Fibroblast of lung (primary cell): ENCODE measurements at regions not wholly inside any gene's neighbourhood (a gene's known extent, or its start where the extent isn't known, plus 50 kb on each side); places are given as distances from the start of the nearest gene placed in this dataset.

Experiments
- DNase-seq, 2 donors: peaks; one replicate each; pipeline versions ENCODE4 v3.0.0 to v3.0.0-alpha.2; 2010; ENCODE audit warnings: low read depth in 2 of 2
- H2AFZ ChIP-seq: 2 replicates; pipeline ENCODE4 v1.5.1; 2012; ENCODE audit warnings: low read length, control low read depth, inconsistent platforms
- H3K27ac ChIP-seq: 2 replicates; pipeline ENCODE4 v1.5.1; 2011; ENCODE audit warnings: low read length, control low read depth; ENCODE audit not compliant: insufficient read depth
- H3K27me3 ChIP-seq: 2 replicates; pipeline ENCODE4 v1.5.1; 2011; ENCODE audit warnings: mild to moderate bottlenecking, low read length; ENCODE audit not compliant: control insufficient read depth, insufficient read depth
- H3K36me3 ChIP-seq: 2 replicates; pipeline ENCODE4 v1.5.1; 2011; ENCODE audit warnings: low read length; ENCODE audit not compliant: control insufficient read depth, insufficient read depth
- H3K4me1 ChIP-seq: 2 replicates; pipeline ENCODE4 v1.5.1; 2011; ENCODE audit warnings: low read length; ENCODE audit not compliant: control insufficient read depth, insufficient read depth; ENCODE audit errors: extremely low read depth
- H3K4me2 ChIP-seq: 2 replicates; pipeline ENCODE4 v1.5.1; 2011; ENCODE audit warnings: low read length, control low read depth; ENCODE audit not compliant: insufficient read depth; ENCODE audit errors: extremely low read depth
- H3K4me3 ChIP-seq, 4 experiments: fragments of 200-600 bp in 1 of 4; sonication (generic) in 1 of 4; replicated peaks in 1 of 4; 2 replicates each; pipeline ENCODE4 v1.5.1; 2011 to 2016; ENCODE audit warnings: low read length in 4 of 4, low read depth in 3 of 4, mild to moderate bottlenecking in 3 of 4, control low read depth in 2 of 4, inconsistent platforms in 1 of 4, mixed read lengths in 1 of 4; ENCODE audit not compliant: insufficient read depth in 1 of 4; ENCODE audit errors: control extremely low read depth in 1 of 4
- H3K79me2 ChIP-seq: 2 replicates; pipeline ENCODE4 v1.5.1; 2012; ENCODE audit warnings: mild to moderate bottlenecking, low read length, inconsistent platforms; ENCODE audit not compliant: control insufficient read depth, insufficient read depth
- H3K9ac ChIP-seq: 2 replicates; pipeline ENCODE4 v1.5.1; 2011; ENCODE audit warnings: mild to moderate bottlenecking, low read length, control low read depth; ENCODE audit not compliant: insufficient read depth
- H3K9me3 ChIP-seq: 2 replicates; pipeline ENCODE4 v1.5.1; 2012; ENCODE audit warnings: low read depth, low read length; ENCODE audit not compliant: control insufficient read depth, insufficient read depth
- H4K20me1 ChIP-seq: 2 replicates; pipeline ENCODE4 v1.5.1; 2011; ENCODE audit warnings: low read length; ENCODE audit not compliant: control insufficient read depth, insufficient read depth; ENCODE audit errors: extremely low read depth
- EZH2 ChIP-seq: IDR thresholded peaks from 2 replicates; pipeline ENCODE4 v1.5.1; 2012; ENCODE audit warnings: low read length, control low read depth, mild to moderate bottlenecking; ENCODE audit errors: missing control alignments
- TF ChIP-seq, protein P1 (sequence below), 2 donors: IDR thresholded peaks in 1 of 2; conservative IDR thresholded peaks in 1 of 2; 1 replicate in 1 of 2; 2 replicates in 1 of 2; pipeline ENCODE4 v1.5.1; 2011 to 2012; ENCODE audit warnings: low read length in 2 of 2, control low read depth in 1 of 2, inconsistent platforms in 1 of 2, low read depth in 1 of 2, mild to moderate bottlenecking in 1 of 2

- Histone ChIP-seq H3K27ac (no peak overlapping the region), H3K27me3 (peaks cover 7% of the 10 kb centered on the region), H3K9me3 (no peaks in the 10 kb centered on the region), H4K20me1 (no peaks in the 10 kb centered on the region), H3K36me3 (no peaks in the 10 kb centered on the region), H3K4me2 (no peak overlapping the region), H3K79me2 (no peaks in the 10 kb centered on the region), H2AFZ (no peak overlapping the region), H3K4me3 (no peak overlapping the region), H3K9ac (no peak overlapping the region), H3K4me1 (no peaks in the 10 kb centered on the region)
- no peak for DNase-seq
- TF ChIP-seq, protein P1, sequence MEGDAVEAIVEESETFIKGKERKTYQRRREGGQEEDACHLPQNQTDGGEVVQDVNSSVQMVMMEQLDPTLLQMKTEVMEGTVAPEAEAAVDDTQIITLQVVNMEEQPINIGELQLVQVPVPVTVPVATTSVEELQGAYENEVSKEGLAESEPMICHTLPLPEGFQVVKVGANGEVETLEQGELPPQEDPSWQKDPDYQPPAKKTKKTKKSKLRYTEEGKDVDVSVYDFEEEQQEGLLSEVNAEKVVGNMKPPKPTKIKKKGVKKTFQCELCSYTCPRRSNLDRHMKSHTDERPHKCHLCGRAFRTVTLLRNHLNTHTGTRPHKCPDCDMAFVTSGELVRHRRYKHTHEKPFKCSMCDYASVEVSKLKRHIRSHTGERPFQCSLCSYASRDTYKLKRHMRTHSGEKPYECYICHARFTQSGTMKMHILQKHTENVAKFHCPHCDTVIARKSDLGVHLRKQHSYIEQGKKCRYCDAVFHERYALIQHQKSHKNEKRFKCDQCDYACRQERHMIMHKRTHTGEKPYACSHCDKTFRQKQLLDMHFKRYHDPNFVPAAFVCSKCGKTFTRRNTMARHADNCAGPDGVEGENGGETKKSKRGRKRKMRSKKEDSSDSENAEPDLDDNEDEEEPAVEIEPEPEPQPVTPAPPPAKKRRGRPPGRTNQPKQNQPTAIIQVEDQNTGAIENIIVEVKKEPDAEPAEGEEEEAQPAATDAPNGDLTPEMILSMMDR (conservative IDR thresholded peaks at IDR 0.05 in 1 of 2, IDR thresholded peaks at IDR 0.05 in 1 of 2; ENCODE audit: low read depth in 1 of 2, low read length in 2 of 2): no peak
- no peak for TF ChIP-seq EZH2
Observed at GRCh38 chr18:22789052-22789451, 144.1 kb upstream of the RBBP8 start.

DNA sequence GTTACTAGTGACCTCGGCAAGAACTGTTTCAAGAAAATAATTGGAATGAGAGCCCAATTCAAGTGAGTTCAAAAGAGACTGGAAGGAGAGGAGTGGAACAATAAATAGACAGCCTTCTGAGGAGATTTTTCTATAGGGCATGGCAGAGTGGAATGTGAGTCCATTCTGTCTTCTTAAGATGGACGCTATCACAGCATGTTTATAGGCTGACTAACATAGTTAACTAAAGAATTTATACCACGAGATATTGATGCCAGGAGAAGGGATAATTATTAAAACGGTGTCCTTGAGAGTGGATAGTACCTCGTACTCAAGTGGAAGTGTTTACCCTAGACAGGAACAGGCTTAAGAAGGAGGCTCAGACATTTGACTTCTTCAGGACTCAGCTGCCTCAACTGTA lies 143.5 kb upstream of the RBBP8 start:
- Histone ChIP-seq H3K27ac (no peak overlapping the region), H4K20me1 (no peaks in the 10 kb centered on the region), H3K4me3 (no peak overlapping the region), H3K9ac (no peak overlapping the region), H3K79me2 (no peaks in the 10 kb centered on the region), H2AFZ (no peak overlapping the region), H3K27me3 (peaks cover 7% of the 10 kb centered on the region), H3K4me2 (no peak overlapping the region), H3K4me1 (no peaks in the 10 kb centered on the region), H3K36me3 (no peaks in the 10 kb centered on the region), H3K9me3 (no peaks in the 10 kb centered on the region)
- TF ChIP-seq EZH2: no peak
- TF ChIP-seq, protein P1 (conservative IDR thresholded peaks at IDR 0.05 in 1 of 2, IDR thresholded peaks at IDR 0.05 in 1 of 2; ENCODE audit: low read depth in 1 of 2, low read length in 2 of 2): no peak
- DNase-seq: peak in 1 of 2 donors; percentile 55

DNA sequence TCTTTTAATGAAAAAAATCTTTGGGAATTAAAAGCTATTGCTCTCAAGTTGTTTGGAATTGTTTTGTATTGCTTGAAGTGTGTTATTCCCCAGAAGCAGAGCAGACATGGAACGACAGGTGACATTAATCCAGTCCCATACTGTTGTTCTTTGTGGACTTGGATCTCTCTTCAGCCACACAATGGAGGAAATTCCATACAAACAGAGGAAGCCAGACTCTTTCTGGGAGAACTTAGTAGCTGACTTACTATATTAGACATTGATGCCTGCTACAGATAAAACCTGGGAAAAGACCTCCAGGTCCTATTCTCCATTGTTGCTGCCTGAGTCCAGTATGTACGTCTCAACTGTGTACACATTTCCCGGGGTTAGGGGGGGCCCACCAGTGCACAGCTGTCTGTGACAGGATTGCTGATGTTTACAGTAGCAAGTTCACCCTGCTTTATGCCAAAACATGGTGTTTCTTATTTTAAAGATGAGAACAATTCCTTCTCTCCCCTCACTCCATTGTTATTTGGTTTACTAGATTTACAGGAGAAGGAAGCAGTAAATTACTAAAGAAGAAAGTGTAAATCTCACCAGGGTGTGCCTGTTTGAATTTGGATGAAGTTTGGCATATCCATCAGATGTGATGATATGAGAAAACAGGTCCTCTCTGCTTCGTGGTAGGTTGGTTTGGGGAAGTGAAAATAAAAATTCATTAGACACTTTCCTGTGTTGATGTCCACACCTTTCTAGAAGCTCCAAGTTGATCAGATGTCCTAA lies 142.4 kb upstream of the RBBP8 start:
- no peak overlapping the region for H3K4me3 ChIP-seq
- H3K4me2 ChIP-seq: no peak overlapping the region
- H4K20me1 ChIP-seq: no peaks in the 10 kb centered on the region
- TF ChIP-seq, protein P1 (conservative IDR thresholded peaks at IDR 0.05 in 1 of 2, IDR thresholded peaks at IDR 0.05 in 1 of 2; ENCODE audit: low read depth in 1 of 2, low read length in 2 of 2): no peak
- no peak for TF ChIP-seq EZH2
- H3K79me2 ChIP-seq: no peaks in the 10 kb centered on the region
- no peak overlapping the region for H3K27ac ChIP-seq
- H3K9ac ChIP-seq: no peak overlapping the region
- no peaks in the 10 kb centered on the region for H3K4me1 ChIP-seq
- no peak for DNase-seq
- H2AFZ ChIP-seq: no peak overlapping the region
- peaks cover 7% of the 10 kb centered on the region for H3K27me3 ChIP-seq
- H3K36me3 ChIP-seq: no peaks in the 10 kb centered on the region
- no peaks in the 10 kb centered on the region for H3K9me3 ChIP-seq
